Thyroid gland (tissue), 4 donors: ENCODE measurements at regions not wholly inside any gene's neighbourhood (a gene's known extent, or its start where the extent isn't known, plus 50 kb on each side); places are given as distances from the start of the nearest gene placed in this dataset.

Source experiments
- CTCF ChIP-seq, 6 experiments: fragments of 200-600 bp in 3 of 6; fragments of 450-650 bp in 3 of 6; sonication (generic) in 3 of 6; IDR thresholded peaks; one replicate each; pipeline ENCODE4 v1.5.1; 2016 to 2019; ENCODE audit warnings: antibody characterized with exemption in 6 of 6, mild to moderate bottlenecking in 2 of 6, inconsistent platforms in 1 of 6, moderate library complexity in 1 of 6
- POLR2A ChIP-seq, 2 donors: fragments of 450-650 bp; IDR thresholded peaks; one replicate each; pipeline ENCODE4 v1.6.1; 2017; ENCODE audit warnings: antibody characterized with exemption in 2 of 2, mild to moderate bottlenecking in 2 of 2, moderate library complexity in 1 of 2

- TF ChIP-seq CTCF (IDR thresholded peaks at IDR 0.05) (no peak), POLR2A (IDR thresholded peaks at IDR 0.05) (no peak)
Measured at GRCh38 chr16:51084074-51084928, 66.8 kb downstream of the SALL1 start.
